HepG2 (cell line): ENCODE measurements at regions not wholly inside any gene's neighbourhood (a gene's known extent, or its start where the extent isn't known, plus 50 kb on each side); places are given as distances from the start of the nearest gene placed in this dataset.

Source experiments
- ATAC-seq: fragments of 200-7000 bp; cut with Tn5 transposase; 3 replicates; pipeline ENCODE4 v1.9.1; 2020; ENCODE audit warnings: mild to moderate bottlenecking, moderate library complexity
- BruUV-seq: library from RNA; stranded (reverse); fragments of 400-500 nt; replicated peaks from 2 replicates; lab custom pipeline; 2021; lab: Mats Ljungman, UMichigan
- CTCF ChIA-PET: fragments of 300-600 bp; formaldehyde crosslinking; extraction: SDS; loops from one replicate; lab custom pipeline; 2021; ENCODE audit warnings: low total read pairs, inconsistent platforms, low intra/inter-chr PET ratio; lab: Yijun Ruan, JAX
- POLR2A ChIA-PET: fragments of 350-600 bp; sonication (Branson Sonifier 250); formaldehyde crosslinking; loops from one replicate; lab custom pipeline; 2020; ENCODE audit warnings: antibody characterized with exemption, inconsistent platforms; lab: Yijun Ruan, JAX
- DNase-seq: peaks from one replicate; pipeline ENCODE4 v3.0.0-alpha.2; 2015; ENCODE audit warnings: low spot score
- FAIRE-seq: peaks from 3 replicates; lab custom pipeline; 2011; peaks lifted over from hg19 to GRCh38; lab: Jason Lieb, UNC
- H2AFZ ChIP-seq: one replicate; pipeline ENCODE4 v1.6.1; 2011; ENCODE audit warnings: low read length, inconsistent platforms
- H3K27ac ChIP-seq: fragments of 300-600 bp; 3 replicates; pipeline ENCODE4 v1.8.0; 2011; ENCODE audit warnings: mixed run types, mild to moderate bottlenecking, mixed read lengths, low read length, inconsistent platforms; ENCODE audit not compliant: insufficient read depth; ENCODE audit errors: extremely low read length
- H3K27me3 ChIP-seq, 2 experiments: fragments of 200-600 bp in 1 of 2; 2 replicates in 1 of 2; 3 replicates in 1 of 2; pipeline versions ENCODE4 v1.6.0 to v1.8.0; 2011; ENCODE audit warnings: low read length in 2 of 2, mild to moderate bottlenecking in 2 of 2, moderate library complexity in 2 of 2, inconsistent platforms in 1 of 2; ENCODE audit not compliant: insufficient read depth in 2 of 2, control insufficient read depth in 1 of 2
- H3K36me3 ChIP-seq, 2 experiments: fragments of 200-600 bp in 1 of 2; replicated peaks in 1 of 2; 2 replicates in 1 of 2; 3 replicates in 1 of 2; pipeline versions ENCODE4 v1.5.1 to v1.8.0; 2011; ENCODE audit warnings: low read length in 2 of 2, inconsistent platforms in 1 of 2; ENCODE audit not compliant: insufficient read depth in 2 of 2, control insufficient read depth in 1 of 2
- H3K4me1 ChIP-seq: 2 replicates; pipeline ENCODE4 v1.5.1; 2012; ENCODE audit warnings: low read length, inconsistent platforms; ENCODE audit not compliant: insufficient read depth
- H3K4me2 ChIP-seq: 2 replicates; pipeline ENCODE4 v1.6.0; 2011; ENCODE audit warnings: low read depth, low read length, inconsistent platforms
- H3K4me3 ChIP-seq, 3 experiments: fragments of 200-600 bp in 1 of 3; sonication (generic), shearing (Covaris generic) in 1 of 3; replicated peaks in 1 of 3; 2 replicates each; pipeline ENCODE4 v1.5.1; 2011 to 2016; ENCODE audit warnings: low read length in 3 of 3, inconsistent platforms in 2 of 3, low read depth in 2 of 3, mild to moderate bottlenecking in 2 of 3, control low read depth in 1 of 3, mixed read lengths in 1 of 3; ENCODE audit not compliant: insufficient read depth in 1 of 3
- H3K79me2 ChIP-seq: one replicate; pipeline ENCODE4 v1.6.1; 2011; ENCODE audit warnings: low read length, inconsistent platforms; ENCODE audit not compliant: insufficient read depth
- H3K9ac ChIP-seq: 2 replicates; pipeline ENCODE4 v1.6.0; 2011; ENCODE audit warnings: mild to moderate bottlenecking, low read depth, low read length, inconsistent platforms; ENCODE audit not compliant: insufficient read depth
- H3K9me3 ChIP-seq: 2 replicates; pipeline ENCODE4 v1.5.1; 2012; ENCODE audit warnings: mild to moderate bottlenecking, low read length
- H4K20me1 ChIP-seq: 2 replicates; pipeline ENCODE4 v1.6.0; 2011; ENCODE audit warnings: inconsistent platforms, mild to moderate bottlenecking, low read length, moderate library complexity; ENCODE audit not compliant: insufficient read depth
- ARNT ChIP-seq: fragments of 450-650 bp; IDR thresholded peaks from 2 replicates; pipeline ENCODE4 v1.6.1; 2017
- CCDC6 ChIP-seq: sonication (generic); formaldehyde crosslinking; IDR thresholded peaks from 2 replicates; pipeline ENCODE4 v1.8.1; 2022; ENCODE audit warnings: mild to moderate bottlenecking, missing genetic modification reagents, moderate library complexity
- CSRNP1 ChIP-seq: sonication (generic); formaldehyde crosslinking; IDR thresholded peaks from 2 replicates; pipeline ENCODE4 v1.8.1; 2023; ENCODE audit warnings: mild to moderate bottlenecking, missing genetic modification reagents
- IKZF4 ChIP-seq: sonication (generic); formaldehyde crosslinking; IDR thresholded peaks from 2 replicates; pipeline ENCODE4 v1.5.1; 2020; ENCODE audit warnings: borderline replicate concordance, mild to moderate bottlenecking, low read depth, missing genetic modification reagents; ENCODE audit errors: not compliant biosample characterization
- TOE1 ChIP-seq: sonication (generic); formaldehyde crosslinking; IDR thresholded peaks from 2 replicates; pipeline ENCODE4 v1.4.0; 2020; ENCODE audit warnings: mild to moderate bottlenecking, missing genetic modification reagents
- ZNF20 ChIP-seq: sonication (generic); formaldehyde crosslinking; IDR thresholded peaks from 2 replicates; pipeline ENCODE4 v1.4.0; 2020; ENCODE audit warnings: mild to moderate bottlenecking, moderate library complexity, missing genetic modification reagents
- ZNF251 ChIP-seq: sonication (generic); formaldehyde crosslinking; IDR thresholded peaks from 2 replicates; pipeline ENCODE4 v1.9.0; 2021; ENCODE audit warnings: mild to moderate bottlenecking, missing genetic modification reagents
- ZNF331 ChIP-seq: sonication (generic); formaldehyde crosslinking; IDR thresholded peaks from 2 replicates; pipeline ENCODE4 v1.4.0; 2020; ENCODE audit warnings: missing genetic modification reagents
- ZNF788 ChIP-seq: sonication (generic); formaldehyde crosslinking; IDR thresholded peaks from 2 replicates; pipeline ENCODE4 v1.5.0; 2020; ENCODE audit warnings: mild to moderate bottlenecking, missing genetic modification reagents, borderline replicate concordance
- WGBS: methylation state at CpG from one replicate; pipeline ENCODE4 v1.1.6; 2017; ENCODE audit warnings: low lambda C conversion rate; 5-methylcytosine and 5-hydroxymethylcytosine counted together
- in situ Hi-C: cut with HindIII; loops from 2 replicates; pipeline ENCODE4 v1.10.0; 2017; ENCODE audit warnings: low pct_unique_long_range_greater_than_20kb; ENCODE audit not compliant: extremely low pct_ligation_motif_present
- intact Hi-C: fragments of 100-400 bp; cut with micrococcal nuclease; formaldehyde crosslinking; loops from one replicate; pipeline ENCODE4 v1.10.0; 2022; ENCODE audit not compliant: unreplicated experiment
- TF ChIP-seq, protein P1 (sequence below): IDR thresholded peaks from 2 replicates; pipeline ENCODE4 v1.6.1; 2012; ENCODE audit warnings: low read depth, low read length, improper control_type of control experiment
- TF ChIP-seq, protein P2 (sequence below): sonication (generic); formaldehyde crosslinking; IDR thresholded peaks from 2 replicates; pipeline ENCODE4 v1.5.0; 2020; ENCODE audit warnings: missing genetic modification reagents
- TF ChIP-seq, protein P3 (sequence below): sonication (generic); formaldehyde crosslinking; IDR thresholded peaks from 2 replicates; pipeline ENCODE4 v1.5.1; 2020; ENCODE audit warnings: missing genetic modification reagents, mild to moderate bottlenecking, borderline replicate concordance

DNA sequence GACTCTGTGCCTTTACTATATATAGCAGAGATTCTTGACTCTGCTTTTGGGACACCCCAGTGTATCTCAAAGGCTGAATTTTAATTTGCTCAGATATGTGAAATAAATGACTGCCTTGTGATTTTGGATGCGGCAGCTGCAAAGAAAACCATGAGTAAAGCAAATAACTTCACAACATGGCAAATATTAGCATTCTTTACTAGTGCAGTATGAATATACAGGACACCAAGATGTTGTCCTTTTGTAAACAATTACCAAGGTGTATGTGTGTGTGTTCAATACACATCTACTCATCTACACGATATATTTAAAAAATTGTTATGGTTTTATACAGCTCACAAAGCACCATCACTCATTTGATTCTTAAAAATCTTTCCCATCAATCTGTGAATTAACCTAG is 70.6 kb upstream of the TCF4 start (continued):
- TF ChIP-seq CSRNP1 (CRISPR knock-in tag) (no peak), IKZF4 (no peak)

DNA sequence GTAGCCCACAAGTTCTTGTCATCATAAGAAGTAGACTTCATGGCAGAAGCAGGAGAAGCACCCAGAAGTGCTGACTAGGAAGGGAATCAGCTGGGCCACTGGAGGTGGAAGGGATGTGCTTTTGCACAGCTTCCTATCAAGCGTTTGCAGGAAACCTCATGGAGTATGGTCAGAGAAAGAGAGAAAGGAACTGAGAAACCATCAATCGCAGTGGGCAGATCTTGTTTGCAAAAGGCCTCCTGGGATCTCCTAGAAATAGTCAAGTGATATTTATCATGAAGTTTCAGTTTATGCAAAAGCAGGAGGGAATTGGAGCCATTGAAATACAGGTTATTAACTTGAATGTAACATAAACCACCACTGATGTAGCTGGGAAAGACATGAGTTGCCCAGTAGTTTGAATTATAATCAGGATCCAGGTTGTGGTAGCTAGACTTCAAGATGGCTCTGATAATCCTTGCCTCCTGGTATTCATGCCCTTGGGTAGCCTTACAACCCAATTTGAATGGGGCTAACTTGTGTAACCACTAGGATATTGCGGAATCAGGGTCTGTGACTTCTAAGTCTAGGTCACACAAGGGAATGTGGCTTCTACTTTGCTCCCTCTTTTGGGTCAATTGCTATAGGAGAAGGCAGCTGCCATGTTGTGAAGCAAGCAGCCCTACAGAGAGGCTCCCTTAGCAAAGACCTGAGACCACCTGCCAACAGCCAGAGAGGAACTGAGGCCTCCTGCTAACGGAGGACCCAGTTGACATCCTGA is 69.8 kb upstream of the TCF4 start:
- TF ChIP-seq ZNF251 (CRISPR knock-in tag) (no peak), ZNF20 (CRISPR knock-in tag) (no peak), ARNT (no peak), CCDC6 (CRISPR knock-in tag) (no peak), TOE1 (no peak), ZNF331 (CRISPR knock-in tag) (no peak), ZNF788 (CRISPR knock-in tag) (no peak)
- TF ChIP-seq, protein P1, sequence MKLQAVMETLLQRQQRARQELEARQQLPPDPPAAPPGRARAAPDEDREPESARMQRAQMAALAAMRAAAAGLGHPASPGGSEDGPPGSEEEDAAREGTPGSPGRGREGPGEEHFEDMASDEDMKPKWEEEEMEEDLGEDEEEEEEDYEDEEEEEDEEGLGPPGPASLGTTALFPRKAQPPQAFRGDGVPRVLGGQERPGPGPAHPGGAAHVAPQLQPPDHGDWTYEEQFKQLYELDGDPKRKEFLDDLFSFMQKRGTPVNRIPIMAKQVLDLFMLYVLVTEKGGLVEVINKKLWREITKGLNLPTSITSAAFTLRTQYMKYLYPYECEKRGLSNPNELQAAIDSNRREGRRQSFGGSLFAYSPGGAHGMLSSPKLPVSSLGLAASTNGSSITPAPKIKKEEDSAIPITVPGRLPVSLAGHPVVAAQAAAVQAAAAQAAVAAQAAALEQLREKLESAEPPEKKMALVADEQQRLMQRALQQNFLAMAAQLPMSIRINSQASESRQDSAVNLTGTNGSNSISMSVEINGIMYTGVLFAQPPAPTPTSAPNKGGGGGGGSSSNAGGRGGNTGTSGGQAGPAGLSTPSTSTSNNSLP: no peak
- TF ChIP-seq, protein P2, sequence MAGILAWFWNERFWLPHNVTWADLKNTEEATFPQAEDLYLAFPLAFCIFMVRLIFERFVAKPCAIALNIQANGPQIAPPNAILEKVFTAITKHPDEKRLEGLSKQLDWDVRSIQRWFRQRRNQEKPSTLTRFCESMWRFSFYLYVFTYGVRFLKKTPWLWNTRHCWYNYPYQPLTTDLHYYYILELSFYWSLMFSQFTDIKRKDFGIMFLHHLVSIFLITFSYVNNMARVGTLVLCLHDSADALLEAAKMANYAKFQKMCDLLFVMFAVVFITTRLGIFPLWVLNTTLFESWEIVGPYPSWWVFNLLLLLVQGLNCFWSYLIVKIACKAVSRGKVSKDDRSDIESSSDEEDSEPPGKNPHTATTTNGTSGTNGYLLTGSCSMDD (CRISPR knock-in tag): no peak
- TF ChIP-seq, protein P3, sequence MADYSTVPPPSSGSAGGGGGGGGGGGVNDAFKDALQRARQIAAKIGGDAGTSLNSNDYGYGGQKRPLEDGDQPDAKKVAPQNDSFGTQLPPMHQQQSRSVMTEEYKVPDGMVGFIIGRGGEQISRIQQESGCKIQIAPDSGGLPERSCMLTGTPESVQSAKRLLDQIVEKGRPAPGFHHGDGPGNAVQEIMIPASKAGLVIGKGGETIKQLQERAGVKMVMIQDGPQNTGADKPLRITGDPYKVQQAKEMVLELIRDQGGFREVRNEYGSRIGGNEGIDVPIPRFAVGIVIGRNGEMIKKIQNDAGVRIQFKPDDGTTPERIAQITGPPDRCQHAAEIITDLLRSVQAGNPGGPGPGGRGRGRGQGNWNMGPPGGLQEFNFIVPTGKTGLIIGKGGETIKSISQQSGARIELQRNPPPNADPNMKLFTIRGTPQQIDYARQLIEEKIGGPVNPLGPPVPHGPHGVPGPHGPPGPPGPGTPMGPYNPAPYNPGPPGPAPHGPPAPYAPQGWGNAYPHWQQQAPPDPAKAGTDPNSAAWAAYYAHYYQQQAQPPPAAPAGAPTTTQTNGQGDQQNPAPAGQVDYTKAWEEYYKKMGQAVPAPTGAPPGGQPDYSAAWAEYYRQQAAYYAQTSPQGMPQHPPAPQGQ (CRISPR knock-in tag): no peak
- H3K27me3 ChIP-seq: no peaks in the 10 kb centered on the region
- ChIA-PET CTCF (no interaction called here), POLR2A (no interaction called here)
- H3K9me3 ChIP-seq: peaks cover 88% of the 10 kb centered on the region
- DNase-seq (no peak), ATAC-seq (no peak), FAIRE-seq (no peak)
- in situ Hi-C loops: no loop called here
- WGBS: 29% methylated on average over 4 of the region's 4 CpGs
- BruUV-seq: no TSS peak
- H3K4me2 ChIP-seq: no peak overlapping the region
- intact Hi-C loops: no loop called here
- no peak overlapping the region for H3K9ac ChIP-seq
- no peak overlapping the region for H2AFZ ChIP-seq
- H3K4me3 ChIP-seq: no peak overlapping the region
- H3K79me2 ChIP-seq: no peaks in the 10 kb centered on the region
- no peaks in the 10 kb centered on the region for H4K20me1 ChIP-seq
- no peaks in the 10 kb centered on the region for H3K36me3 ChIP-seq
- H3K27ac ChIP-seq: no peak overlapping the region
- H3K4me1 ChIP-seq: no peaks in the 10 kb centered on the region
